Fibroblast of gingiva (primary cell): ENCODE measurements at regions not wholly inside any gene's neighbourhood (a gene's known extent, or its start where the extent isn't known, plus 50 kb on each side); places are given as distances from the start of the nearest gene placed in this dataset.

Experiments
- DNase-seq: peaks from one replicate; pipeline ENCODE4 v3.0.0-alpha.2; 2011; ENCODE audit warnings: low read depth

- no peak for DNase-seq
Observed at GRCh38 chr10:131753336-131753735, 147.5 kb upstream of the PPP2R2D start.

- no peak for DNase-seq
Observed at GRCh38 chr10:131755200-131755599, 145.6 kb upstream of the PPP2R2D start.

GRCh38 chr10:131757285-131758058 is 143.3 kb upstream of the PPP2R2D start:
- DNase-seq, result no peak

GRCh38 chr10:131758062-131758938 is 142.5 kb upstream of the PPP2R2D start:
- DNase-seq, result no peak

GRCh38 chr10:131758939-131759301 is 141.9 kb upstream of the PPP2R2D start:
- no peak for DNase-seq

- no peak for DNase-seq
Observed at GRCh38 chr10:131759347-131759746, 141.5 kb upstream of the PPP2R2D start.

- DNase-seq, result no peak
Observed at GRCh38 chr10:131760416-131761166, 140.2 kb upstream of the PPP2R2D start.

- DNase-seq, result no peak
Observed at GRCh38 chr10:131762789-131763696, 137.8 kb upstream of the PPP2R2D start.

GRCh38 chr10:131764929-131765328 is 135.9 kb upstream of the PPP2R2D start:
- DNase-seq, result no peak

- DNase-seq, result no peak
Observed at GRCh38 chr10:131766096-131766495, 134.7 kb upstream of the PPP2R2D start.

- DNase-seq, result no peak
Observed at GRCh38 chr10:131767716-131768115, 133.1 kb upstream of the PPP2R2D start.

- DNase-seq, result no peak
Observed at GRCh38 chr10:131769571-131770410, 131.0 kb upstream of the PPP2R2D start.

GRCh38 chr10:131770946-131771633 is 129.7 kb upstream of the PPP2R2D start:
- DNase-seq, result no peak

- no peak for DNase-seq
Observed at GRCh38 chr10:131771634-131772358, 129.0 kb upstream of the PPP2R2D start.

- DNase-seq, result no peak
Observed at GRCh38 chr10:131772441-131772840, 128.4 kb upstream of the PPP2R2D start.

GRCh38 chr10:131773370-131774343 is 127.2 kb upstream of the PPP2R2D start:
- DNase-seq, result no peak

GRCh38 chr10:131774681-131775085 is 126.1 kb upstream of the PPP2R2D start:
- no peak for DNase-seq

GRCh38 chr10:131775433-131775832 is 125.4 kb upstream of the PPP2R2D start:
- DNase-seq, result no peak
